ENCODE measurements at regions not wholly inside any gene's neighbourhood (a gene's known extent, or its start where the extent isn't known, plus 50 kb on each side); places are given as distances from the start of the nearest gene placed in this dataset.
A peak's percentile ranks its signal among the peaks of the same experiment; 100 is the strongest.

- no peak for DNase-seq
These were observed 95.2 kb upstream of the TBX3 start for GRCh38 chr12:114779186-114779585.

- no peak for DNase-seq
These were observed 92.9 kb upstream of the TBX3 start for GRCh38 chr12:114776731-114777442.

- DNase-seq, result no peak
These were observed 90.7 kb upstream of the TBX3 start for GRCh38 chr12:114774699-114775098.

GRCh38 chr12:114774197-114774596 is 90.2 kb upstream of the TBX3 start:
- no peak for DNase-seq

- DNase-seq, result no peak
These were observed 86.3 kb upstream of the TBX3 start for GRCh38 chr12:114770323-114770722.

- peak in 1 of 2 donors; percentile 24 for DNase-seq
These were observed 85.7 kb upstream of the TBX3 start for GRCh38 chr12:114769634-114770033.

GRCh38 chr12:114767906-114768722 is 84.1 kb upstream of the TBX3 start:
- DNase-seq, result peak in 1 of 2 donors; percentile 16

- no peak for DNase-seq
These were observed 83.2 kb upstream of the TBX3 start for GRCh38 chr12:114767084-114767760.

GRCh38 chr12:114765960-114766691 is 82.2 kb upstream of the TBX3 start:
- DNase-seq, result no peak

- no peak for DNase-seq
These were observed 80.5 kb upstream of the TBX3 start for GRCh38 chr12:114764510-114764909.

- DNase-seq, result peak in 1 of 2 donors; percentile 53
These were observed 78.6 kb upstream of the TBX3 start for GRCh38 chr12:114762490-114763110.

GRCh38 chr12:114760151-114760877 is 76.3 kb upstream of the TBX3 start:
- no peak for DNase-seq

GRCh38 chr12:114759635-114760034 is 75.7 kb upstream of the TBX3 start:
- DNase-seq, result no peak

- DNase-seq, result no peak
These were observed 73.8 kb upstream of the TBX3 start for GRCh38 chr12:114757684-114758325.

GRCh38 chr12:114752217-114752616 is 68.2 kb upstream of the TBX3 start:
- no peak for DNase-seq

- no peak for DNase-seq
These were observed 67.7 kb upstream of the TBX3 start for GRCh38 chr12:114751712-114752111.

GRCh38 chr12:114750917-114751316 is 66.9 kb upstream of the TBX3 start:
- no peak for DNase-seq

- DNase-seq, result no peak
These were observed 65.1 kb upstream of the TBX3 start for GRCh38 chr12:114749065-114749464.

- no peak for DNase-seq
These were observed 63.3 kb upstream of the TBX3 start for GRCh38 chr12:114747012-114747858.

- DNase-seq, result no peak
These were observed 62.5 kb upstream of the TBX3 start for GRCh38 chr12:114746297-114747011.
